SH-SY5Y (cell line): ENCODE measurements at regions not wholly inside any gene's neighbourhood (a gene's known extent, or its start where the extent isn't known, plus 50 kb on each side); places are given as distances from the start of the nearest gene placed in this dataset.

Source experiments
- GATA2 ChIP-seq: IDR thresholded peaks from 2 replicates; pipeline ENCODE4 v1.6.1; 2011; ENCODE audit warnings: mild to moderate bottlenecking, low read depth, low read length
- GATA3 ChIP-seq: IDR thresholded peaks from 2 replicates; pipeline ENCODE4 v1.6.1; 2011; ENCODE audit warnings: low read depth, mild to moderate bottlenecking, low read length, moderate library complexity

GRCh38 chr13:81106348-81106747 lies 765.4 kb upstream of the SPRY2 start:
- no peak for TF ChIP-seq GATA2
- no peak for TF ChIP-seq GATA3
